ENCODE measurements at regions not wholly inside any gene's neighbourhood (a gene's known extent, or its start where the extent isn't known, plus 50 kb on each side); places are given as distances from the start of the nearest gene placed in this dataset.

GRCh38 chr6:16816891-16817290 lies 55.6 kb upstream of the ATXN1 start:
- Histone ChIP-seq H3K4me1 (no peaks in the 10 kb centered on the region), H3K27me3 (no peaks in the 10 kb centered on the region), H3K9ac (no peak overlapping the region), H3K4me3 (no peak overlapping the region), H3K4me2 (no peak overlapping the region), H3K9me3 (peaks cover 27% of the 10 kb centered on the region), H3K27ac (no peak overlapping the region), H3K36me3 (no peaks in the 10 kb centered on the region), H4K20me1 (no peaks in the 10 kb centered on the region)
- no peak for TF ChIP-seq Cebpa-rat (IDR thresholded peaks at IDR 0.05)

DNA sequence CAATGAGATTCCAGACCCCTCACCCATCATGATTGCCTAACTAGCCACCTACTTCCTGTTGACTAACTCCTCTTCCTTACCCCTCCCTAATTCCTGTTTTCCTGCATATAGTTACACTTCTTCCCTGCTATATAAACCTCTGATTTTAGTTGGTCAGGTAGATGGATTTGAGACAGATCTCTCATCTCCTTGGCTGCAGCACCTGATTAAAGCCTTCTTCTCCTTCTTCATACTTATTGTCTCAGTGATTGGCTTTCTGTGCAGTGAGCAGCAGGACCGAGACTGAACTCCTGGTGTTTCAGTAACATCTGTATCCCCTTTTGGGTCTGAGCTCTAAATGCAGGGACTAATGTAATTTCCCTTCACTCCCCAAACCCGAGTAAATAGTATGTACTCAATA lies 51.7 kb upstream of the ATXN1 start:
- peaks cover 52% of the 10 kb centered on the region for H3K9me3 ChIP-seq
- H3K27me3 ChIP-seq, result no peaks in the 10 kb centered on the region
- H3K27ac ChIP-seq, result no peak overlapping the region
- H3K4me2 ChIP-seq, result no peak overlapping the region
- H3K4me3 ChIP-seq, result no peak overlapping the region
- no peaks in the 10 kb centered on the region for H4K20me1 ChIP-seq
- H3K4me1 ChIP-seq, result no peaks in the 10 kb centered on the region
- TF ChIP-seq Cebpa-rat (IDR thresholded peaks at IDR 0.05), result no peak
- no peak overlapping the region for H3K9ac ChIP-seq
- H3K36me3 ChIP-seq, result no peaks in the 10 kb centered on the region

DNA sequence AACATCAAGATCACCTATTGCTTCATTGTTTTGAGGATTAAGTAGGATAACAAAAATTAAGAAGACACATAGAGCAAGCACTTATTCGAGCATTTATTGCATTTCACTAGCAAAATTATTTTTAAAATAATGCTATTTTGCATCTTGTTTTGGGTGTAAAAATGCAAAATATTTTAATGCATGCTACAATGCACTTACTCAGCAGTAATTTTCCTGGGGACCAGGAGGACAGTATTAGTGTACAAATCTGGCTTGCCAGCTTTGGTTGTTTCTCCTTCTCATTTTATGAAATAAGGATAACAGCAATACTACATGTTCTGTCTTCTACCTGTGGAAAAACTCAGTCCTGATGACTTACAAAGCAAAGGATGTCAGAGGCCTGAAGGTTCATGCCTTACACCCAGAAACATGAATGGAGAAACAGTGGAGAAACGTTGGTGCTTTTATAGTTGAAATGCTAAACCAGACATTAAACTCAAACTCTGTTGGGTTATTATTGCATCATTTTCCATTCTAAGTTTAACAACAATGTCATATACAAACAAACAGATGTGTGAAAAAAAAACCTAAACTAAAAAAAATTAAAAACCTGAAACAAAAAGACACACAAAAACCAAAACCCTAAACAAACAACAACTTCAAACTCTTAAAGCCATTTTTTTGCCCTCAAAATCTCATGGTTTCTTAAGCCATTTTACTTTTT lies 50.2 kb upstream of the ATXN1 start:
- no peak overlapping the region for H3K4me3 ChIP-seq
- no peaks in the 10 kb centered on the region for H3K4me1 ChIP-seq
- no peaks in the 10 kb centered on the region for H3K27me3 ChIP-seq
- H3K9me3 ChIP-seq, result peaks cover 52% of the 10 kb centered on the region
- no peaks in the 10 kb centered on the region for H4K20me1 ChIP-seq
- no peaks in the 10 kb centered on the region for H3K36me3 ChIP-seq
- no peak overlapping the region for H3K4me2 ChIP-seq
- H3K27ac ChIP-seq, result no peak overlapping the region
- no peak for TF ChIP-seq Cebpa-rat (IDR thresholded peaks at IDR 0.05)
- no peak overlapping the region for H3K9ac ChIP-seq

All from BLaER1 (cell line).